NT2/D1 (cell line): ENCODE measurements at regions not wholly inside any gene's neighbourhood (a gene's known extent, or its start where the extent isn't known, plus 50 kb on each side); places are given as distances from the start of the nearest gene placed in this dataset.

Source experiments
- SUZ12 ChIP-seq: IDR thresholded peaks from 2 replicates; pipeline ENCODE4 v1.6.1; 2011; ENCODE audit not compliant: insufficient read length, insufficient read depth; ENCODE audit errors: extremely low read depth
- YY1 ChIP-seq: IDR thresholded peaks from 2 replicates; pipeline ENCODE4 v1.6.1; 2011; ENCODE audit not compliant: insufficient read length, insufficient read depth
- ZNF274 ChIP-seq: IDR thresholded peaks from 2 replicates; pipeline ENCODE4 v1.6.1; 2011; ENCODE audit warnings: mild to moderate bottlenecking, low read depth, low read length

- TF ChIP-seq ZNF274 (no peak), SUZ12 (no peak), YY1 (no peak)
Observed at GRCh38 chr5:93960042-93960441, 218.6 kb upstream of the POU5F2 start.
